OCI-LY1 (cell line): ENCODE measurements at regions not wholly inside any gene's neighbourhood (a gene's known extent, or its start where the extent isn't known, plus 50 kb on each side); places are given as distances from the start of the nearest gene placed in this dataset.

Experiments
- CTCF ChIP-seq: fragments of 200-600 bp; sonication (generic), shearing (Covaris generic); IDR thresholded peaks from 2 replicates; pipeline ENCODE4 v1.5.1; 2017; ENCODE audit warnings: mild to moderate bottlenecking, antibody characterized with exemption, low read length, moderate library complexity, mixed read lengths
- EZH2 ChIP-seq: fragments of 200-600 bp; sonication (generic), shearing (Covaris generic); IDR thresholded peaks from 2 replicates; pipeline ENCODE4 v1.8.0; 2017; ENCODE audit warnings: borderline replicate concordance, mixed run types, mild to moderate bottlenecking, antibody characterized with exemption, low read length, moderate library complexity, mixed read lengths

GRCh38 chr20:60950974-60951373 lies 301.1 kb upstream of the CDH4 start:
- TF ChIP-seq CTCF, result no peak
- TF ChIP-seq EZH2, result no peak
